ENCODE measurements at regions not wholly inside any gene's neighbourhood (a gene's known extent, or its start where the extent isn't known, plus 50 kb on each side); places are given as distances from the start of the nearest gene placed in this dataset.

- no peak for DNase-seq (ENCODE audit: low read depth)
These were observed 53.3 kb upstream of the LNX1 start for GRCh38 chr4:53644607-53645006.

All from stromal cell of bone marrow (primary cell).